ENCODE measurements at regions not wholly inside any gene's neighbourhood (a gene's known extent, or its start where the extent isn't known, plus 50 kb on each side); places are given as distances from the start of the nearest gene placed in this dataset.

- Histone ChIP-seq H3K9me3 (replicated peaks; ENCODE audit: control insufficient read depth, insufficient read depth, low read length) (no peaks in the 10 kb centered on the region), H3K4me1 (ENCODE audit: control insufficient read depth, extremely low read depth, insufficient read depth, low read length) (no peaks in the 10 kb centered on the region), H4K20me1 (replicated peaks; ENCODE audit: control insufficient read depth, extremely low read depth, insufficient read depth, low read length) (no peaks in the 10 kb centered on the region), H3K36me3 (ENCODE audit: control insufficient read depth in 2 of 2, extremely low read depth in 1 of 2, insufficient read depth in 2 of 2, low read length in 2 of 2) (no peaks in the 10 kb centered on the region), H3K4me2 (ENCODE audit: insufficient read depth, low read length) (no peak overlapping the region), H3K9me1 (replicated peaks; ENCODE audit: control insufficient read depth, extremely low read depth, insufficient read depth, low read length) (no peaks in the 10 kb centered on the region), H3K27ac (ENCODE audit: insufficient read depth, low read depth, low read length) (no peak overlapping the region), H3K79me2 (ENCODE audit: control insufficient read depth, insufficient read depth, low read length) (no peaks in the 10 kb centered on the region), H2AFZ (ENCODE audit: low read depth, low read length) (no peak overlapping the region), H3K4me3 (replicated peaks in 1 of 3; ENCODE audit: insufficient read depth in 1 of 3, low read depth in 1 of 3, low read length in 3 of 3) (no peak overlapping the region), H3K27me3 (ENCODE audit: control insufficient read depth in 2 of 2, insufficient read depth in 2 of 2, low read length in 2 of 2) (no peaks in the 10 kb centered on the region), H3K9ac (replicated peaks; ENCODE audit: extremely low read depth, insufficient read depth, low read length) (no peak overlapping the region)
- no TSS peak for BruUV-seq (replicated peaks)
- ChIA-PET CTCF (no interaction called here), POLR2A (no interaction called here)
- dilution Hi-C loops (cut with MboI; ENCODE audit: extremely low pct_ligation_motif_present, low sequenced_read_pairs) (no loop called here), intact Hi-C loops (cut with micrococcal nuclease) (no loop called here)
- FAIRE-seq: no peak
- DNase-seq (ENCODE audit: low read depth, low spot score): no peak
- no peak for TF ChIP-seq POLR2AphosphoS5 (IDR thresholded peaks at IDR 0.05; ENCODE audit: insufficient read depth, low read depth, low read length)
- no peak for TF ChIP-seq JUN (IDR thresholded peaks at IDR 0.05; ENCODE audit: borderline replicate concordance, insufficient read depth, insufficient read length, low read depth)
- TF ChIP-seq MYC (IDR thresholded peaks at IDR 0.05; ENCODE audit: low read depth, low read length): no peak
- TF ChIP-seq POLR2A (IDR thresholded peaks at IDR 0.05; ENCODE audit: low read depth, low read length): no peak
Measured at GRCh38 chr2:129747500-129748125, 231.9 kb upstream of the RAB6C start.

- no peak for TF ChIP-seq POLR2A (IDR thresholded peaks at IDR 0.05; ENCODE audit: low read depth, low read length)
- TF ChIP-seq GATA2 (IDR thresholded peaks at IDR 0.05; ENCODE audit: insufficient read depth, insufficient read length, low read depth, low read length): no peak
- no peak for TF ChIP-seq EZH2 (IDR thresholded peaks at IDR 0.05; ENCODE audit: borderline replicate concordance, low read depth, low read length, severe bottlenecking)
- no peak for TF ChIP-seq MYC (IDR thresholded peaks at IDR 0.05; ENCODE audit: low read depth, low read length)
- TF ChIP-seq FOS (IDR thresholded peaks at IDR 0.05; ENCODE audit: borderline replicate concordance, insufficient read depth, low read length): no peak
- no peak for TF ChIP-seq CTCF (IDR thresholded peaks at IDR 0.05; ENCODE audit: extremely low read depth in 1 of 2, insufficient read depth in 1 of 2, low read depth in 1 of 2, low read length in 2 of 2)
- no peak for TF ChIP-seq POLR2AphosphoS5 (IDR thresholded peaks at IDR 0.05; ENCODE audit: insufficient read depth, low read depth, low read length)
- no peak for TF ChIP-seq MAX (IDR thresholded peaks at IDR 0.05; ENCODE audit: insufficient read depth, insufficient read length)
- no peak for TF ChIP-seq JUN (IDR thresholded peaks at IDR 0.05; ENCODE audit: borderline replicate concordance, insufficient read depth, insufficient read length, low read depth)
- FAIRE-seq (no peak), DNase-seq (ENCODE audit: low read depth, low spot score) (no peak)
- no peaks in the 10 kb centered on the region for H3K27me3 ChIP-seq (ENCODE audit: control insufficient read depth in 2 of 2, insufficient read depth in 2 of 2, low read length in 2 of 2)
- ChIA-PET POLR2A (no interaction called here), CTCF (no interaction called here)
- BruUV-seq (replicated peaks): no TSS peak
- no peaks in the 10 kb centered on the region for H4K20me1 ChIP-seq (replicated peaks; ENCODE audit: control insufficient read depth, extremely low read depth, insufficient read depth, low read length)
- no peaks in the 10 kb centered on the region for H3K9me1 ChIP-seq (replicated peaks; ENCODE audit: control insufficient read depth, extremely low read depth, insufficient read depth, low read length)
- H2AFZ ChIP-seq (ENCODE audit: low read depth, low read length): no peak overlapping the region
- H3K36me3 ChIP-seq (ENCODE audit: control insufficient read depth in 2 of 2, extremely low read depth in 1 of 2, insufficient read depth in 2 of 2, low read length in 2 of 2): no peaks in the 10 kb centered on the region
- intact Hi-C loops (cut with micrococcal nuclease): no loop called here
- H3K27ac ChIP-seq (ENCODE audit: insufficient read depth, low read depth, low read length): no peak overlapping the region
- no peaks in the 10 kb centered on the region for H3K79me2 ChIP-seq (ENCODE audit: control insufficient read depth, insufficient read depth, low read length)
- no peaks in the 10 kb centered on the region for H3K9me3 ChIP-seq (replicated peaks; ENCODE audit: control insufficient read depth, insufficient read depth, low read length)
- no peak overlapping the region for H3K4me2 ChIP-seq (ENCODE audit: insufficient read depth, low read length)
- no peak overlapping the region for H3K4me3 ChIP-seq (replicated peaks in 1 of 3; ENCODE audit: insufficient read depth in 1 of 3, low read depth in 1 of 3, low read length in 3 of 3)
- no peak overlapping the region for H3K9ac ChIP-seq (replicated peaks; ENCODE audit: extremely low read depth, insufficient read depth, low read length)
- dilution Hi-C loops (cut with MboI; ENCODE audit: extremely low pct_ligation_motif_present, low sequenced_read_pairs): no loop called here
- H3K4me1 ChIP-seq (ENCODE audit: control insufficient read depth, extremely low read depth, insufficient read depth, low read length): no peaks in the 10 kb centered on the region
Measured at GRCh38 chr2:129748250-129748649, 231.2 kb upstream of the RAB6C start.
